ENCODE measurements at regions not wholly inside any gene's neighbourhood (a gene's known extent, or its start where the extent isn't known, plus 50 kb on each side); places are given as distances from the start of the nearest gene placed in this dataset.

GRCh38 chr9:80077059-80077458, 505.3 kb downstream of the TLE4 start:
- TF ChIP-seq, protein P1, sequence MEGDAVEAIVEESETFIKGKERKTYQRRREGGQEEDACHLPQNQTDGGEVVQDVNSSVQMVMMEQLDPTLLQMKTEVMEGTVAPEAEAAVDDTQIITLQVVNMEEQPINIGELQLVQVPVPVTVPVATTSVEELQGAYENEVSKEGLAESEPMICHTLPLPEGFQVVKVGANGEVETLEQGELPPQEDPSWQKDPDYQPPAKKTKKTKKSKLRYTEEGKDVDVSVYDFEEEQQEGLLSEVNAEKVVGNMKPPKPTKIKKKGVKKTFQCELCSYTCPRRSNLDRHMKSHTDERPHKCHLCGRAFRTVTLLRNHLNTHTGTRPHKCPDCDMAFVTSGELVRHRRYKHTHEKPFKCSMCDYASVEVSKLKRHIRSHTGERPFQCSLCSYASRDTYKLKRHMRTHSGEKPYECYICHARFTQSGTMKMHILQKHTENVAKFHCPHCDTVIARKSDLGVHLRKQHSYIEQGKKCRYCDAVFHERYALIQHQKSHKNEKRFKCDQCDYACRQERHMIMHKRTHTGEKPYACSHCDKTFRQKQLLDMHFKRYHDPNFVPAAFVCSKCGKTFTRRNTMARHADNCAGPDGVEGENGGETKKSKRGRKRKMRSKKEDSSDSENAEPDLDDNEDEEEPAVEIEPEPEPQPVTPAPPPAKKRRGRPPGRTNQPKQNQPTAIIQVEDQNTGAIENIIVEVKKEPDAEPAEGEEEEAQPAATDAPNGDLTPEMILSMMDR (conservative IDR thresholded peaks at IDR 0.05): no peak
- no peak for TF ChIP-seq EZH2 (IDR thresholded peaks at IDR 0.05; ENCODE audit: low read depth)
